Fibroblast of peridontal ligament (primary cell): ENCODE measurements at regions not wholly inside any gene's neighbourhood (a gene's known extent, or its start where the extent isn't known, plus 50 kb on each side); places are given as distances from the start of the nearest gene placed in this dataset.

Experiments used
- DNase-seq: peaks from one replicate; pipeline ENCODE4 v3.0.0-alpha.2; 2010; ENCODE audit errors: extremely low read depth

- peak; percentile 70 for DNase-seq
Measured at GRCh38 chr5:27316271-27316650, 277.9 kb upstream of the CDH9 start.

- DNase-seq = peak; percentile 87
Measured at GRCh38 chr5:27315363-27316270, 277.2 kb upstream of the CDH9 start.

GRCh38 chr5:27313549-27313948 lies 275.2 kb upstream of the CDH9 start:
- no peak for DNase-seq

GRCh38 chr5:27312291-27312893 lies 274.0 kb upstream of the CDH9 start:
- no peak for DNase-seq

- DNase-seq = peak; percentile 63
Measured at GRCh38 chr5:27311544-27311943, 273.2 kb upstream of the CDH9 start.

- no peak for DNase-seq
Measured at GRCh38 chr5:27308153-27308552, 269.8 kb upstream of the CDH9 start.

GRCh38 chr5:27290172-27290571 lies 251.8 kb upstream of the CDH9 start:
- no peak for DNase-seq

- no peak for DNase-seq
Measured at GRCh38 chr5:27276119-27276518, 237.7 kb upstream of the CDH9 start.

GRCh38 chr5:27275345-27275744 lies 237.0 kb upstream of the CDH9 start:
- DNase-seq = no peak

- no peak for DNase-seq
Measured at GRCh38 chr5:27269766-27270165, 231.4 kb upstream of the CDH9 start.

- no peak for DNase-seq
Measured at GRCh38 chr5:27267209-27267824, 228.9 kb upstream of the CDH9 start.

GRCh38 chr5:27266184-27266583 lies 227.8 kb upstream of the CDH9 start:
- DNase-seq = peak; percentile 5

GRCh38 chr5:27257696-27258095 lies 219.3 kb upstream of the CDH9 start:
- DNase-seq = no peak

GRCh38 chr5:27252911-27253310 lies 214.5 kb upstream of the CDH9 start:
- DNase-seq = no peak

- no peak for DNase-seq
Measured at GRCh38 chr5:27242258-27242626, 203.9 kb upstream of the CDH9 start.

- peak; percentile 98 for DNase-seq
Measured at GRCh38 chr5:27241564-27242257, 203.3 kb upstream of the CDH9 start.

- no peak for DNase-seq
Measured at GRCh38 chr5:27240791-27241190, 202.4 kb upstream of the CDH9 start.

- DNase-seq = no peak
Measured at GRCh38 chr5:27234916-27235315, 196.5 kb upstream of the CDH9 start.

GRCh38 chr5:27221410-27221809 lies 183.0 kb upstream of the CDH9 start:
- DNase-seq = no peak

- no peak for DNase-seq
Measured at GRCh38 chr5:27220752-27221151, 182.4 kb upstream of the CDH9 start.

- no peak for DNase-seq
Measured at GRCh38 chr5:27217977-27218376, 179.6 kb upstream of the CDH9 start.
